Suprapubic skin (tissue), 4 donors: ENCODE measurements at regions not wholly inside any gene's neighbourhood (a gene's known extent, or its start where the extent isn't known, plus 50 kb on each side); places are given as distances from the start of the nearest gene placed in this dataset.

ENCODE experiments used
- CTCF ChIP-seq, 2 donors: fragments of 200-600 bp in 1 of 2; fragments of 450-650 bp in 1 of 2; sonication (generic) in 1 of 2; IDR thresholded peaks; one replicate each; pipeline ENCODE4 v1.5.1; 2016 to 2019; ENCODE audit warnings: antibody characterized with exemption in 2 of 2, mild to moderate bottlenecking in 1 of 2, moderate library complexity in 1 of 2
- EP300 ChIP-seq: sonication (generic); formaldehyde crosslinking; IDR thresholded peaks from one replicate; pipeline ENCODE4 v1.6.1; 2017; ENCODE audit warnings: antibody characterized with exemption
- POLR2A ChIP-seq, 2 donors: fragments of 450-650 bp; IDR thresholded peaks; one replicate each; pipeline ENCODE4 v1.6.1; 2017; ENCODE audit warnings: antibody characterized with exemption in 2 of 2, mild to moderate bottlenecking in 2 of 2, moderate library complexity in 2 of 2
- POLR2AphosphoS5 ChIP-seq, 3 donors: sonication (generic); formaldehyde crosslinking; IDR thresholded peaks; one replicate each; pipeline ENCODE4 v1.6.1; 2017; ENCODE audit warnings: antibody characterized with exemption in 3 of 3

- TF ChIP-seq POLR2A (IDR thresholded peaks at IDR 0.05): no peak
- TF ChIP-seq POLR2AphosphoS5 (IDR thresholded peaks at IDR 0.05): no peak
- no peak for TF ChIP-seq CTCF (IDR thresholded peaks at IDR 0.05)
- TF ChIP-seq EP300: no peak
These were observed 474.0 kb upstream of the ACTBL2 start for GRCh38 chr5:57956636-57957035.
